Suprapubic skin (tissue), 4 donors: ENCODE measurements at regions not wholly inside any gene's neighbourhood (a gene's known extent, or its start where the extent isn't known, plus 50 kb on each side); places are given as distances from the start of the nearest gene placed in this dataset.

Experiments
- DNase-seq, 2 donors: peaks; one replicate each; pipeline ENCODE4 v3.0.0-alpha.2; 2019; ENCODE audit warnings: low spot score in 2 of 2
- H3K27ac ChIP-seq: fragments of 200-600 bp; sonication (generic); one replicate; pipeline ENCODE4 v1.5.1; 2019
- H3K27me3 ChIP-seq: fragments of 200-600 bp; sonication (generic); one replicate; pipeline ENCODE4 v1.5.1; 2019
- H3K36me3 ChIP-seq: fragments of 200-600 bp; sonication (generic); one replicate; pipeline ENCODE4 v1.5.1; 2019
- H3K4me1 ChIP-seq: fragments of 200-600 bp; sonication (generic); one replicate; pipeline ENCODE4 v1.5.1; 2019
- H3K4me3 ChIP-seq: fragments of 200-600 bp; sonication (generic); one replicate; pipeline ENCODE4 v1.5.1; 2019; ENCODE audit warnings: mild to moderate bottlenecking
- H3K9me3 ChIP-seq: fragments of 200-600 bp; sonication (generic); one replicate; pipeline ENCODE4 v1.5.1; 2019
- CTCF ChIP-seq, 2 donors: fragments of 200-600 bp in 1 of 2; fragments of 450-650 bp in 1 of 2; sonication (generic) in 1 of 2; IDR thresholded peaks; one replicate each; pipeline ENCODE4 v1.5.1; 2016 to 2019; ENCODE audit warnings: antibody characterized with exemption in 2 of 2, mild to moderate bottlenecking in 1 of 2, moderate library complexity in 1 of 2
- EP300 ChIP-seq: sonication (generic); formaldehyde crosslinking; IDR thresholded peaks from one replicate; pipeline ENCODE4 v1.6.1; 2017; ENCODE audit warnings: antibody characterized with exemption
- POLR2A ChIP-seq, 2 donors: fragments of 450-650 bp; IDR thresholded peaks; one replicate each; pipeline ENCODE4 v1.6.1; 2017; ENCODE audit warnings: antibody characterized with exemption in 2 of 2, mild to moderate bottlenecking in 2 of 2, moderate library complexity in 2 of 2
- POLR2AphosphoS5 ChIP-seq, 3 donors: sonication (generic); formaldehyde crosslinking; IDR thresholded peaks; one replicate each; pipeline ENCODE4 v1.6.1; 2017; ENCODE audit warnings: antibody characterized with exemption in 3 of 3
- WGBS: methylation state at CpG from one replicate; pipeline ENCODE4 v1.1.5; 2018; 5-methylcytosine and 5-hydroxymethylcytosine counted together

GRCh38 chr6:66226109-66226508 is 519.1 kb upstream of the EYS start:
- H3K27me3 ChIP-seq, result no peaks in the 10 kb centered on the region
- no peaks in the 10 kb centered on the region for H3K9me3 ChIP-seq
- no peak for TF ChIP-seq CTCF (IDR thresholded peaks at IDR 0.05)
- no peak for TF ChIP-seq EP300
- no peak for TF ChIP-seq POLR2AphosphoS5 (IDR thresholded peaks at IDR 0.05)
- no peak for TF ChIP-seq POLR2A (IDR thresholded peaks at IDR 0.05)
- H3K27ac ChIP-seq, result no peak overlapping the region
- 29% methylated on average over 2 of the region's 2 CpGs for WGBS
- DNase-seq, result no peak
- no peak overlapping the region for H3K4me3 ChIP-seq
- peaks cover 5% of the 10 kb centered on the region for H3K4me1 ChIP-seq
- no peaks in the 10 kb centered on the region for H3K36me3 ChIP-seq

GRCh38 chr6:66210964-66211363 is 503.9 kb upstream of the EYS start:
- Histone ChIP-seq H3K4me1 (no peaks in the 10 kb centered on the region), H3K9me3 (no peaks in the 10 kb centered on the region), H3K27me3 (no peaks in the 10 kb centered on the region), H3K4me3 (no peak overlapping the region), H3K36me3 (no peaks in the 10 kb centered on the region), H3K27ac (no peak overlapping the region)
- 89% methylated on average over 3 of the region's 3 CpGs for WGBS
- no peak for DNase-seq
- no peak for TF ChIP-seq POLR2A (IDR thresholded peaks at IDR 0.05)
- no peak for TF ChIP-seq POLR2AphosphoS5 (IDR thresholded peaks at IDR 0.05)

- 84% methylated on average over 2 of the region's 2 CpGs for WGBS
Observed at GRCh38 chr6:66200390-66200789, 493.4 kb upstream of the EYS start.

GRCh38 chr6:66199171-66199570 is 492.1 kb upstream of the EYS start:
- H3K27ac ChIP-seq, result no peak overlapping the region
- no peak for TF ChIP-seq POLR2A (IDR thresholded peaks at IDR 0.05)
- no peak for TF ChIP-seq POLR2AphosphoS5 (IDR thresholded peaks at IDR 0.05)
- no peak for TF ChIP-seq CTCF (IDR thresholded peaks at IDR 0.05)
- no peak for TF ChIP-seq EP300
- H3K4me3 ChIP-seq, result no peak overlapping the region
- no peak for DNase-seq
- no peaks in the 10 kb centered on the region for H3K36me3 ChIP-seq
- no peaks in the 10 kb centered on the region for H3K27me3 ChIP-seq
- WGBS, result 90% methylated on average over 2 of the region's 2 CpGs
- H3K4me1 ChIP-seq, result no peaks in the 10 kb centered on the region
- H3K9me3 ChIP-seq, result no peaks in the 10 kb centered on the region

More at GRCh38 chr6:66200390-66200789, 493.4 kb upstream of the EYS start:
- Histone ChIP-seq H3K9me3 (no peaks in the 10 kb centered on the region), H3K4me3 (no peak overlapping the region), H3K27ac (no peak overlapping the region), H3K4me1 (no peaks in the 10 kb centered on the region), H3K27me3 (no peaks in the 10 kb centered on the region), H3K36me3 (no peaks in the 10 kb centered on the region)
- TF ChIP-seq POLR2A (IDR thresholded peaks at IDR 0.05) (no peak), CTCF (IDR thresholded peaks at IDR 0.05) (no peak), EP300 (no peak), POLR2AphosphoS5 (IDR thresholded peaks at IDR 0.05) (no peak)
- DNase-seq, result no peak

- no peak overlapping the region for H3K4me3 ChIP-seq
- TF ChIP-seq POLR2AphosphoS5 (IDR thresholded peaks at IDR 0.05) (no peak), POLR2A (IDR thresholded peaks at IDR 0.05) (no peak), CTCF (IDR thresholded peaks at IDR 0.05) (no peak), EP300 (no peak)
- H3K36me3 ChIP-seq, result no peaks in the 10 kb centered on the region
- no peak for DNase-seq
- no peaks in the 10 kb centered on the region for H3K27me3 ChIP-seq
- 80% methylated on average over 7 of the region's 7 CpGs for WGBS
- no peaks in the 10 kb centered on the region for H3K9me3 ChIP-seq
- no peaks in the 10 kb centered on the region for H3K4me1 ChIP-seq
- H3K27ac ChIP-seq, result no peak overlapping the region
Observed at GRCh38 chr6:66198062-66198624, 491.1 kb upstream of the EYS start.

- no peaks in the 10 kb centered on the region for H3K4me1 ChIP-seq
- no peaks in the 10 kb centered on the region for H3K27me3 ChIP-seq
- no peak for TF ChIP-seq POLR2AphosphoS5 (IDR thresholded peaks at IDR 0.05)
- no peak for TF ChIP-seq EP300
- no peak for TF ChIP-seq CTCF (IDR thresholded peaks at IDR 0.05)
- no peak for TF ChIP-seq POLR2A (IDR thresholded peaks at IDR 0.05)
- H3K36me3 ChIP-seq, result no peaks in the 10 kb centered on the region
- DNase-seq, result no peak
- WGBS, result 77% methylated on average over 5 of the region's 5 CpGs
- H3K4me3 ChIP-seq, result no peak overlapping the region
- H3K27ac ChIP-seq, result no peak overlapping the region
- H3K9me3 ChIP-seq, result no peaks in the 10 kb centered on the region
Observed at GRCh38 chr6:66190858-66191257, 483.8 kb upstream of the EYS start.
